SK-N-MC (cell line): ENCODE measurements at regions not wholly inside any gene's neighbourhood (a gene's known extent, or its start where the extent isn't known, plus 50 kb on each side); places are given as distances from the start of the nearest gene placed in this dataset.
"Not testable (repeated sequence)": the region's sequence is repeated elsewhere in the genome, so short reads cannot be mapped to it uniquely, and the experiment has no call there.

ENCODE experiments used
- DNase-seq: peaks from one replicate; pipeline ENCODE4 v3.0.0-alpha.2; 2011; ENCODE audit warnings: low read depth, low spot score
- H3K27ac ChIP-seq: fragments of 200-600 bp; sonication (generic); 2 replicates; pipeline ENCODE4 v1.5.1; 2016; ENCODE audit warnings: mixed run types
- H3K36me3 ChIP-seq: fragments of 200-600 bp; sonication (generic); 2 replicates; pipeline ENCODE4 v1.6.1; 2017; ENCODE audit warnings: antibody characterized with exemption, low read length, mixed read lengths; ENCODE audit not compliant: insufficient read depth
- H3K4me3 ChIP-seq: fragments of 200-600 bp; sonication (generic); 2 replicates; pipeline ENCODE4 v1.5.1; 2016
- H3K9ac ChIP-seq: fragments of 200-600 bp; sonication (generic); 2 replicates; pipeline ENCODE4 v1.8.0; 2017; ENCODE audit warnings: mixed run types, mixed read lengths; ENCODE audit not compliant: insufficient read length
- H3K9me3 ChIP-seq: fragments of 200-600 bp; sonication (generic); 2 replicates; pipeline ENCODE4 v1.6.1; 2017; ENCODE audit warnings: low read depth, mild to moderate bottlenecking, antibody characterized with exemption, low read length, moderate library complexity, mixed read lengths
- EZH2 ChIP-seq: fragments of 200-600 bp; sonication (generic); IDR thresholded peaks from one replicate; pipeline ENCODE4 v1.6.1; 2017; ENCODE audit warnings: antibody characterized with exemption
- FOXP2 ChIP-seq: optimal IDR thresholded peaks from 2 replicates; pipeline ENCODE3; 2011; ENCODE audit warnings: mild to moderate bottlenecking, moderate library complexity; ENCODE audit not compliant: insufficient read depth; ENCODE audit errors: extremely low read length, control extremely low read depth
- POLR2AphosphoS5 ChIP-seq: IDR thresholded peaks from 2 replicates; pipeline ENCODE4 v1.6.1; 2012; ENCODE audit warnings: mild to moderate bottlenecking, low read depth, low read length, borderline replicate concordance

GRCh38 chr14:28820677-28821076, 54.1 kb downstream of the FOXG1 start:
- Histone ChIP-seq H3K4me3 (no peak overlapping the region), H3K9ac (no peak overlapping the region), H3K27ac (no peak overlapping the region), H3K9me3 (no peaks in the 10 kb centered on the region), H3K36me3 (no peaks in the 10 kb centered on the region)
- DNase-seq: no peak
- TF ChIP-seq POLR2AphosphoS5: no peak
- no peak for TF ChIP-seq EZH2
- TF ChIP-seq FOXP2: no peak

- Histone ChIP-seq H3K9ac (no peak overlapping the region), H3K36me3 (no peaks in the 10 kb centered on the region), H3K4me3 (no peak overlapping the region), H3K27ac (no peak overlapping the region), H3K9me3 (no peaks in the 10 kb centered on the region)
- no peak for TF ChIP-seq FOXP2
- TF ChIP-seq POLR2AphosphoS5: no peak
- TF ChIP-seq EZH2: no peak
- no peak for DNase-seq
These were observed 55.4 kb downstream of the FOXG1 start for GRCh38 chr14:28821993-28822392.

- Histone ChIP-seq H3K27ac (no peak overlapping the region), H3K4me3 (no peak overlapping the region), H3K9me3 (no peaks in the 10 kb centered on the region), H3K9ac (no peak overlapping the region), H3K36me3 (no peaks in the 10 kb centered on the region)
- no peak for TF ChIP-seq POLR2AphosphoS5
- TF ChIP-seq FOXP2: no peak
- no peak for TF ChIP-seq EZH2
- no peak for DNase-seq
These were observed 56.7 kb downstream of the FOXG1 start for GRCh38 chr14:28823245-28823644.

GRCh38 chr14:28830115-28830534, 63.5 kb downstream of the FOXG1 start:
- no peak overlapping the region for H3K9ac ChIP-seq
- no peak for DNase-seq
- H3K4me3 ChIP-seq: no peak overlapping the region
- no peak overlapping the region for H3K27ac ChIP-seq
- TF ChIP-seq EZH2 (no peak), POLR2AphosphoS5 (no peak), FOXP2 (no peak)
- H3K36me3 ChIP-seq: no peaks in the 10 kb centered on the region
- no peaks in the 10 kb centered on the region for H3K9me3 ChIP-seq

GRCh38 chr14:28831126-28831525, 64.5 kb downstream of the FOXG1 start:
- H3K36me3 ChIP-seq: no peaks in the 10 kb centered on the region
- H3K9me3 ChIP-seq: no peaks in the 10 kb centered on the region
- H3K4me3 ChIP-seq: no peak overlapping the region
- TF ChIP-seq POLR2AphosphoS5: no peak
- no peak for TF ChIP-seq EZH2
- no peak for TF ChIP-seq FOXP2
- no peak for DNase-seq
- H3K9ac ChIP-seq: no peak overlapping the region
- H3K27ac ChIP-seq: no peak overlapping the region

- not testable (repeated sequence) for H3K4me3 ChIP-seq, H3K9me3 ChIP-seq, H3K9ac ChIP-seq, DNase-seq, H3K27ac ChIP-seq, H3K36me3 ChIP-seq
These were observed 76.0 kb downstream of the FOXG1 start for GRCh38 chr14:28842569-28842968.

- DNase-seq: no peak
- Histone ChIP-seq H3K36me3 (no peaks in the 10 kb centered on the region), H3K27ac (no peak overlapping the region), H3K9ac (no peak overlapping the region), H3K4me3 (no peak overlapping the region), H3K9me3 (no peaks in the 10 kb centered on the region)
- TF ChIP-seq POLR2AphosphoS5: no peak
These were observed 101.0 kb downstream of the FOXG1 start for GRCh38 chr14:28867571-28867970.

GRCh38 chr14:28870033-28870564, 103.5 kb downstream of the FOXG1 start:
- no peak overlapping the region for H3K9ac ChIP-seq
- no peaks in the 10 kb centered on the region for H3K36me3 ChIP-seq
- H3K9me3 ChIP-seq: no peaks in the 10 kb centered on the region
- H3K27ac ChIP-seq: no peak overlapping the region
- no peak overlapping the region for H3K4me3 ChIP-seq
- TF ChIP-seq POLR2AphosphoS5: no peak
- no peak for TF ChIP-seq FOXP2
- no peak for TF ChIP-seq EZH2
- no peak for DNase-seq

GRCh38 chr14:28875934-28876571, 109.5 kb downstream of the FOXG1 start:
- no peak for TF ChIP-seq FOXP2
- TF ChIP-seq EZH2: no peak
- TF ChIP-seq POLR2AphosphoS5: no peak
- no peak overlapping the region for H3K9ac ChIP-seq

More at GRCh38 chr14:28875934-28876571, 109.5 kb downstream of the FOXG1 start:
- Histone ChIP-seq H3K4me3 (no peak overlapping the region), H3K27ac (no peak overlapping the region), H3K9me3 (no peaks in the 10 kb centered on the region), H3K36me3 (no peaks in the 10 kb centered on the region)
- DNase-seq: no peak
